ENCODE measurements at regions not wholly inside any gene's neighbourhood (a gene's known extent, or its start where the extent isn't known, plus 50 kb on each side); places are given as distances from the start of the nearest gene placed in this dataset.

DNA sequence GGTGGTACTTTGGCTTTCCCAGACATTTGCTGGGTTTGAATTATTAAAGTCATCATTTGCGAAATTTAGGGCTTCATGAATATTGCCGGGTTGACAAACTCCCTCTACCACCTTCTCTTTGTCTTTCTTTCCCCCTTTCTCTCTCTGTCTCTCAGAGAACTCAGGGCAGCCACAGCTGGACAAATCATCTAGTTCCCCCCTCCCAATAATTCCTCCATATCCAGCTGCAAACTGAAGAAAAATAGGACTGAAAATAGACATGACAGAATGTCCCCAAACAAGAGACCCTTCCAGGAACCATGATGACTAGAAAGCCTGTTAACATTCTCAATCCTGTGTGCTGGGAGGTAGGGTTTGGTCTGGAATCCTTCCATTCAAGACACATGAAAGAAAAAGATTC lies 67.1 kb upstream of the TBX5 start:
- TF ChIP-seq, protein P1, sequence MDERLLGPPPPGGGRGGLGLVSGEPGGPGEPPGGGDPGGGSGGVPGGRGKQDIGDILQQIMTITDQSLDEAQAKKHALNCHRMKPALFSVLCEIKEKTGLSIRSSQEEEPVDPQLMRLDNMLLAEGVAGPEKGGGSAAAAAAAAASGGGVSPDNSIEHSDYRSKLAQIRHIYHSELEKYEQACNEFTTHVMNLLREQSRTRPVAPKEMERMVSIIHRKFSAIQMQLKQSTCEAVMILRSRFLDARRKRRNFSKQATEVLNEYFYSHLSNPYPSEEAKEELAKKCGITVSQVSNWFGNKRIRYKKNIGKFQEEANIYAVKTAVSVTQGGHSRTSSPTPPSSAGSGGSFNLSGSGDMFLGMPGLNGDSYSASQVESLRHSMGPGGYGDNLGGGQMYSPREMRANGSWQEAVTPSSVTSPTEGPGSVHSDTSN (CRISPR knock-in tag; IDR thresholded peaks at IDR 0.05; ENCODE audit: low read depth) = no peak
- TF ChIP-seq, protein P1 (tag; conservative IDR thresholded peaks at IDR 0.05; ENCODE audit: low read depth) = no peak
- TF ChIP-seq, protein P2, sequence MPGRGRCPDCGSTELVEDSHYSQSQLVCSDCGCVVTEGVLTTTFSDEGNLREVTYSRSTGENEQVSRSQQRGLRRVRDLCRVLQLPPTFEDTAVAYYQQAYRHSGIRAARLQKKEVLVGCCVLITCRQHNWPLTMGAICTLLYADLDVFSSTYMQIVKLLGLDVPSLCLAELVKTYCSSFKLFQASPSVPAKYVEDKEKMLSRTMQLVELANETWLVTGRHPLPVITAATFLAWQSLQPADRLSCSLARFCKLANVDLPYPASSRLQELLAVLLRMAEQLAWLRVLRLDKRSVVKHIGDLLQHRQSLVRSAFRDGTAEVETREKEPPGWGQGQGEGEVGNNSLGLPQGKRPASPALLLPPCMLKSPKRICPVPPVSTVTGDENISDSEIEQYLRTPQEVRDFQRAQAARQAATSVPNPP (IDR thresholded peaks at IDR 0.05; ENCODE audit: borderline replicate concordance, insufficient read depth, insufficient read length) = no peak
- TF ChIP-seq, protein P3, sequence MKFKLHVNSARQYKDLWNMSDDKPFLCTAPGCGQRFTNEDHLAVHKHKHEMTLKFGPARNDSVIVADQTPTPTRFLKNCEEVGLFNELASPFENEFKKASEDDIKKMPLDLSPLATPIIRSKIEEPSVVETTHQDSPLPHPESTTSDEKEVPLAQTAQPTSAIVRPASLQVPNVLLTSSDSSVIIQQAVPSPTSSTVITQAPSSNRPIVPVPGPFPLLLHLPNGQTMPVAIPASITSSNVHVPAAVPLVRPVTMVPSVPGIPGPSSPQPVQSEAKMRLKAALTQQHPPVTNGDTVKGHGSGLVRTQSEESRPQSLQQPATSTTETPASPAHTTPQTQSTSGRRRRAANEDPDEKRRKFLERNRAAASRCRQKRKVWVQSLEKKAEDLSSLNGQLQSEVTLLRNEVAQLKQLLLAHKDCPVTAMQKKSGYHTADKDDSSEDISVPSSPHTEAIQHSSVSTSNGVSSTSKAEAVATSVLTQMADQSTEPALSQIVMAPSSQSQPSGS (CRISPR knock-in tag; IDR thresholded peaks at IDR 0.05) = no peak
- TF ChIP-seq, protein P4, sequence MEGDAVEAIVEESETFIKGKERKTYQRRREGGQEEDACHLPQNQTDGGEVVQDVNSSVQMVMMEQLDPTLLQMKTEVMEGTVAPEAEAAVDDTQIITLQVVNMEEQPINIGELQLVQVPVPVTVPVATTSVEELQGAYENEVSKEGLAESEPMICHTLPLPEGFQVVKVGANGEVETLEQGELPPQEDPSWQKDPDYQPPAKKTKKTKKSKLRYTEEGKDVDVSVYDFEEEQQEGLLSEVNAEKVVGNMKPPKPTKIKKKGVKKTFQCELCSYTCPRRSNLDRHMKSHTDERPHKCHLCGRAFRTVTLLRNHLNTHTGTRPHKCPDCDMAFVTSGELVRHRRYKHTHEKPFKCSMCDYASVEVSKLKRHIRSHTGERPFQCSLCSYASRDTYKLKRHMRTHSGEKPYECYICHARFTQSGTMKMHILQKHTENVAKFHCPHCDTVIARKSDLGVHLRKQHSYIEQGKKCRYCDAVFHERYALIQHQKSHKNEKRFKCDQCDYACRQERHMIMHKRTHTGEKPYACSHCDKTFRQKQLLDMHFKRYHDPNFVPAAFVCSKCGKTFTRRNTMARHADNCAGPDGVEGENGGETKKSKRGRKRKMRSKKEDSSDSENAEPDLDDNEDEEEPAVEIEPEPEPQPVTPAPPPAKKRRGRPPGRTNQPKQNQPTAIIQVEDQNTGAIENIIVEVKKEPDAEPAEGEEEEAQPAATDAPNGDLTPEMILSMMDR (IDR thresholded peaks at IDR 0.05 in 2 of 3, conservative IDR thresholded peaks at IDR 0.05 in 1 of 3; ENCODE audit: insufficient read depth in 2 of 3, low read depth in 1 of 3, low read length in 3 of 3) = no peak
- TF ChIP-seq PHF8 (IDR thresholded peaks at IDR 0.05; ENCODE audit: borderline replicate concordance, low read length) = no peak

Data from K562 (cell line).